H9 (cell line): ENCODE measurements at regions not wholly inside any gene's neighbourhood (a gene's known extent, or its start where the extent isn't known, plus 50 kb on each side); places are given as distances from the start of the nearest gene placed in this dataset.

Experiments
- DNase-seq: peaks from one replicate; pipeline ENCODE4 v3.0.0-alpha.2; 2017
- H2AFZ ChIP-seq: one replicate; pipeline ENCODE4 v1.6.1; 2013; ENCODE audit warnings: mild to moderate bottlenecking, low read length, control low read depth, moderate library complexity
- H2AK5ac ChIP-seq: 2 replicates; pipeline ENCODE4 v1.6.1; 2013; ENCODE audit warnings: low read length, control low read depth, mixed read lengths; ENCODE audit not compliant: insufficient read length
- H2BK120ac ChIP-seq: one replicate; pipeline ENCODE4 v1.6.1; 2013; ENCODE audit warnings: low read depth, mild to moderate bottlenecking, low read length, control low read depth, inconsistent platforms; ENCODE audit not compliant: poor library complexity, severe bottlenecking
- H2BK12ac ChIP-seq: 2 replicates; pipeline ENCODE4 v1.6.1; 2013; ENCODE audit warnings: low read length, control low read depth, mixed read lengths, low read depth; ENCODE audit not compliant: insufficient read length
- H2BK15ac ChIP-seq: 2 replicates; pipeline ENCODE4 v1.6.1; 2013; ENCODE audit warnings: low read depth, low read length, control low read depth
- H2BK20ac ChIP-seq: one replicate; pipeline ENCODE4 v1.6.1; 2013; ENCODE audit warnings: low read depth, mild to moderate bottlenecking, low read length, control low read depth, inconsistent platforms; ENCODE audit not compliant: poor library complexity, severe bottlenecking
- H2BK5ac ChIP-seq: 2 replicates; pipeline ENCODE4 v1.6.1; 2013; ENCODE audit warnings: low read length, control low read depth, mixed read lengths; ENCODE audit not compliant: insufficient read length
- H3K14ac ChIP-seq: 2 replicates; pipeline ENCODE4 v1.6.1; 2013; ENCODE audit warnings: low read length, control low read depth; ENCODE audit not compliant: insufficient read depth
- H3K18ac ChIP-seq: 2 replicates; pipeline ENCODE4 v1.6.1; 2013; ENCODE audit warnings: low read depth, mild to moderate bottlenecking, mixed read lengths, low read length, control low read depth; ENCODE audit not compliant: insufficient read length
- H3K23ac ChIP-seq: 2 replicates; pipeline ENCODE4 v1.6.1; 2013; ENCODE audit warnings: low read length, control low read depth, mixed read lengths, low read depth; ENCODE audit not compliant: insufficient read length
- H3K23me2 ChIP-seq: 2 replicates; pipeline ENCODE4 v1.6.1; 2013; ENCODE audit warnings: low read depth, mild to moderate bottlenecking, mixed read lengths, low read length, control low read depth; ENCODE audit not compliant: insufficient read length, poor library complexity, severe bottlenecking
- H3K27ac ChIP-seq: 2 replicates; pipeline ENCODE4 v1.5.1; 2013; ENCODE audit warnings: low read length, control low read depth, mixed read lengths, low read depth; ENCODE audit not compliant: insufficient read length
- H3K27me3 ChIP-seq: 2 replicates; pipeline ENCODE4 v1.6.1; 2013; ENCODE audit warnings: low read length, control low read depth, inconsistent platforms; ENCODE audit not compliant: insufficient read depth
- H3K4ac ChIP-seq: 2 replicates; pipeline ENCODE4 v1.6.1; 2013; ENCODE audit warnings: low read depth, mild to moderate bottlenecking, control low read depth, inconsistent platforms, low read length, moderate library complexity
- H3K4me1 ChIP-seq: 2 replicates; pipeline ENCODE4 v1.6.1; 2013; ENCODE audit warnings: low read length, control low read depth, inconsistent platforms; ENCODE audit not compliant: insufficient read depth
- H3K4me2 ChIP-seq: 2 replicates; pipeline ENCODE4 v1.6.1; 2013; ENCODE audit warnings: low read length, control low read depth, mixed read lengths; ENCODE audit not compliant: insufficient read length, insufficient read depth
- H3K56ac ChIP-seq: 2 replicates; pipeline ENCODE4 v1.6.1; 2013; ENCODE audit warnings: low read depth, mild to moderate bottlenecking, mixed read lengths, low read length, control low read depth; ENCODE audit not compliant: insufficient read length
- H3K79me1 ChIP-seq: 2 replicates; pipeline ENCODE4 v1.6.1; 2013; ENCODE audit warnings: low read depth, mild to moderate bottlenecking, moderate library complexity, low read length, control low read depth, inconsistent platforms; ENCODE audit not compliant: insufficient read depth, poor library complexity, severe bottlenecking
- H3K79me2 ChIP-seq: 2 replicates; pipeline ENCODE4 v1.6.1; 2013; ENCODE audit warnings: low read length, control low read depth, inconsistent platforms; ENCODE audit not compliant: insufficient read depth
- H3K9ac ChIP-seq: 2 replicates; pipeline ENCODE4 v1.6.1; 2013; ENCODE audit warnings: low read length, control low read depth, mixed read lengths; ENCODE audit not compliant: insufficient read length; ENCODE audit errors: extremely low read depth
- H3K9me3 ChIP-seq: one replicate; pipeline ENCODE4 v1.6.1; 2013; ENCODE audit warnings: low read depth, low read length, inconsistent platforms; ENCODE audit not compliant: control insufficient read depth
- H3T11ph ChIP-seq: one replicate; pipeline ENCODE4 v1.6.1; 2013; ENCODE audit warnings: mild to moderate bottlenecking, low read length, control low read depth, inconsistent platforms
- H4K20me1 ChIP-seq: one replicate; pipeline ENCODE4 v1.6.1; 2013; ENCODE audit not compliant: control insufficient read depth, insufficient read length, insufficient read depth
- H4K5ac ChIP-seq: 2 replicates; pipeline ENCODE4 v1.6.1; 2013; ENCODE audit warnings: low read depth, mild to moderate bottlenecking, mixed read lengths, low read length, control low read depth; ENCODE audit not compliant: insufficient read length
- H4K8ac ChIP-seq: replicated peaks from 2 replicates; pipeline ENCODE4 v1.6.1; 2013; ENCODE audit warnings: low read length, control low read depth, mixed read lengths, low read depth; ENCODE audit not compliant: insufficient read length
- H4K91ac ChIP-seq: 2 replicates; pipeline ENCODE4 v1.6.1; 2013; ENCODE audit warnings: low read depth, mild to moderate bottlenecking, moderate library complexity, mixed read lengths, low read length, control low read depth; ENCODE audit not compliant: insufficient read length
- H3K27ac Mint-ChIP-seq, 3 experiments: 2 replicates in 2 of 3; 3 replicates in 1 of 3; pipeline ENCODE4 v1.8.0; 2020 to 2021; ENCODE audit warnings: mixed read lengths in 3 of 3, mild to moderate bottlenecking in 1 of 3, moderate library complexity in 1 of 3
- H3K27me3 Mint-ChIP-seq: 2 replicates; pipeline ENCODE4 v1.8.0; 2021; ENCODE audit warnings: low read depth, mild to moderate bottlenecking, moderate library complexity, mixed read lengths
- H3K36me3 Mint-ChIP-seq, 3 experiments: 2 replicates in 2 of 3; 3 replicates in 1 of 3; pipeline ENCODE4 v1.8.0; 2020 to 2021; ENCODE audit warnings: low read depth in 3 of 3, mixed read lengths in 3 of 3; ENCODE audit not compliant: insufficient read depth in 1 of 3
- H3K4me1 Mint-ChIP-seq, 2 experiments: 2 replicates each; pipeline ENCODE4 v1.8.0; 2020; ENCODE audit warnings: mixed read lengths in 2 of 2
- H3K4me3 Mint-ChIP-seq, 2 experiments: 2 replicates in 1 of 2; 3 replicates in 1 of 2; pipeline ENCODE4 v1.8.0; 2020 to 2021; ENCODE audit warnings: mild to moderate bottlenecking in 2 of 2, mixed read lengths in 2 of 2, moderate library complexity in 1 of 2
- H3K9me3 Mint-ChIP-seq, 2 experiments: 2 replicates in 1 of 2; 3 replicates in 1 of 2; pipeline ENCODE4 v1.8.0; 2020; ENCODE audit warnings: mild to moderate bottlenecking in 2 of 2, mixed read lengths in 2 of 2, moderate library complexity in 1 of 2
- WGBS: extraction: QIAGEN DNeasy Blood & Tissue Kit; methylation state at CpG from one replicate; pipeline ENCODE4 v1.1.7; 2013; ENCODE audit warnings: missing lambda C conversion rate, low lambda C conversion rate, mixed read lengths; ENCODE audit not compliant: insufficient read length; ENCODE audit errors: extremely low coverage; 5-methylcytosine and 5-hydroxymethylcytosine counted together
- TF ChIP-seq, protein P1 (sequence below): fragments of 200-600 bp; sonication (generic); conservative IDR thresholded peaks from 3 replicates; pipeline ENCODE4 v1.8.0; 2021; ENCODE audit warnings: antibody characterized with exemption, mild to moderate bottlenecking

- Histone ChIP-seq H3K79me1 (no peaks in the 10 kb centered on the region), H4K20me1 (no peaks in the 10 kb centered on the region), H3K9me3 (no peaks in the 10 kb centered on the region), H3K4me2 (no peak overlapping the region), H3K56ac (no peak overlapping the region), H3K18ac (no peak overlapping the region), H2BK12ac (no peak overlapping the region), H3K27me3 (no peaks in the 10 kb centered on the region), H3K4me1 (no peaks in the 10 kb centered on the region), H3K23ac (no peak overlapping the region), H4K91ac (no peak overlapping the region), H3K23me2 (no peaks in the 10 kb centered on the region), H2BK5ac (no peak overlapping the region), H2BK15ac (no peak overlapping the region), H2AFZ (no peak overlapping the region), H2BK120ac (no peak overlapping the region), H3T11ph (no peak overlapping the region), H3K79me2 (no peaks in the 10 kb centered on the region), H3K9ac (no peak overlapping the region), H4K5ac (no peak overlapping the region), H3K27ac (no peak overlapping the region), H3K14ac (no peak overlapping the region; the same call in 1 of the 2 replicates), H2AK5ac (no peak overlapping the region), H3K4ac (no peak overlapping the region), H2BK20ac (no peak overlapping the region), H4K8ac (no peak overlapping the region)
- Mint-ChIP-seq H3K36me3 (peaks cover 4 to 9% (median 5%) of the 10 kb centered on the region in 3 experiments), H3K27me3 (no peaks in the 10 kb centered on the region), H3K9me3 (peaks cover 8 to 10% of the 10 kb centered on the region in 2 experiments), H3K27ac (no peak overlapping the region; a peak in 1 of 7 replicates), H3K4me3 (no peak overlapping the region), H3K4me1 (no peaks in the 10 kb centered on the region)
- no CpG with 5 or more reads among the region's 6 CpGs for WGBS
- TF ChIP-seq, protein P1, sequence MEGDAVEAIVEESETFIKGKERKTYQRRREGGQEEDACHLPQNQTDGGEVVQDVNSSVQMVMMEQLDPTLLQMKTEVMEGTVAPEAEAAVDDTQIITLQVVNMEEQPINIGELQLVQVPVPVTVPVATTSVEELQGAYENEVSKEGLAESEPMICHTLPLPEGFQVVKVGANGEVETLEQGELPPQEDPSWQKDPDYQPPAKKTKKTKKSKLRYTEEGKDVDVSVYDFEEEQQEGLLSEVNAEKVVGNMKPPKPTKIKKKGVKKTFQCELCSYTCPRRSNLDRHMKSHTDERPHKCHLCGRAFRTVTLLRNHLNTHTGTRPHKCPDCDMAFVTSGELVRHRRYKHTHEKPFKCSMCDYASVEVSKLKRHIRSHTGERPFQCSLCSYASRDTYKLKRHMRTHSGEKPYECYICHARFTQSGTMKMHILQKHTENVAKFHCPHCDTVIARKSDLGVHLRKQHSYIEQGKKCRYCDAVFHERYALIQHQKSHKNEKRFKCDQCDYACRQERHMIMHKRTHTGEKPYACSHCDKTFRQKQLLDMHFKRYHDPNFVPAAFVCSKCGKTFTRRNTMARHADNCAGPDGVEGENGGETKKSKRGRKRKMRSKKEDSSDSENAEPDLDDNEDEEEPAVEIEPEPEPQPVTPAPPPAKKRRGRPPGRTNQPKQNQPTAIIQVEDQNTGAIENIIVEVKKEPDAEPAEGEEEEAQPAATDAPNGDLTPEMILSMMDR, result no peak
- no peak for DNase-seq
Observed at GRCh38 chr12:30155001-30155730, 371.4 kb upstream of the TMTC1 start.
